Stimulated activated memory B cell treated with anti-CD40 and anti-IgM and Interleukin-4, amounts not matched to agents 10 μg/mL and 1 μg/mL and 100 μg/mL, for 72 hours (primary cell): ENCODE measurements at regions not wholly inside any gene's neighbourhood (a gene's known extent, or its start where the extent isn't known, plus 50 kb on each side); places are given as distances from the start of the nearest gene placed in this dataset.
"Not testable (repeated sequence)": the region's sequence is repeated elsewhere in the genome, so short reads cannot be mapped to it uniquely, and the experiment has no call there.

Experiments used
- ATAC-seq: fragments of 150-1000 bp; cut with Tn5 transposase; 2 replicates; pipeline ENCODE4 v1.10.0; 2021
- H3K27ac Mint-ChIP-seq: one replicate; pipeline ENCODE4 v1.8.0; 2022; ENCODE audit warnings: mild to moderate bottlenecking, mixed read lengths
- H3K27me3 Mint-ChIP-seq: one replicate; pipeline ENCODE4 v1.8.0; 2022; ENCODE audit warnings: mixed read lengths
- H3K36me3 Mint-ChIP-seq: one replicate; pipeline ENCODE4 v1.8.0; 2022; ENCODE audit warnings: mixed read lengths
- H3K4me1 Mint-ChIP-seq: one replicate; pipeline ENCODE4 v1.8.0; 2022; ENCODE audit warnings: mixed read lengths
- H3K4me3 Mint-ChIP-seq: one replicate; pipeline ENCODE4 v1.8.0; 2022; ENCODE audit warnings: mild to moderate bottlenecking, moderate library complexity, mixed read lengths
- H3K9me3 Mint-ChIP-seq: one replicate; pipeline ENCODE4 v1.8.0; 2022; ENCODE audit warnings: mixed read lengths

DNA sequence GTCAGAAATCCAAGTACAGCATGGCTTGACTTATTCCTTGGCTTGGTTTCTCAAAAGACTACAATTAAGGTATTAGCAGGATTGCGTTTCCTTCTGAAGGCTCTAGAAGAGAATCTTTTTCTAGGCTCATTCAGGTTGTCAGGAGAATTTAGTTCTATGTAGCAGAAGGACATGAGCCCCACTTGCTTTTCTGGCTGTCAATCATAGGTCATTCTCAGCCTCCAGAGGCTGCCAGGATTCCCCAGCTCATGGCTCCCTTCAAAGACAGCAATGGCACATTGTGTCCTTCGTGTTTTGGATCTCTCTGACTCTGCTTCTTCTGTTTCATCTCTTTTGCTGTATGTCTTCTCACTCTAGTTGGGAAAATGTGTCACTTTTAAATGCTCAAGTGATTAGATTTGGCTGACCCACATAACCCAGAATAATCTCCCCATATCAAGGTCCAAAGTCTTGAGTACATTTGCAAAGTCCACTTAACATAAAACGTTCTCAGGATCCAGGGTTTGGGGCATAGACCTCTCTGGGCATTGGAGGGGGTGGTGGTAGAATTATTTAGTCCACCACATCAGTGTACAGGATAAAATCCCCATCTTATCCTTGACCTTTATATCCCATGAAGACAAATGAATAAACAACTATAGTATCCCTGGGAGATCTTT lies 126.7 kb upstream of the BCL9 start:
- Mint-ChIP-seq H3K4me1 (no peaks in the 10 kb centered on the region), H3K27ac (no peak overlapping the region), H3K27me3 (peaks cover 51% of the 10 kb centered on the region)

GRCh38 chr1:147417024-147417423 lies 124.3 kb upstream of the BCL9 start:
- H3K27me3 Mint-ChIP-seq, result peaks cover 57% of the 10 kb centered on the region
- ATAC-seq, result no peak
- no peaks in the 10 kb centered on the region for H3K4me1 Mint-ChIP-seq
- H3K27ac Mint-ChIP-seq, result no peak overlapping the region
- H3K36me3 Mint-ChIP-seq, result no peaks in the 10 kb centered on the region
- no peak overlapping the region for H3K4me3 Mint-ChIP-seq
- H3K9me3 Mint-ChIP-seq, result no peaks in the 10 kb centered on the region

More for the DNA sequence above, 126.7 kb upstream of the BCL9 start:
- H3K36me3 Mint-ChIP-seq, result no peaks in the 10 kb centered on the region
- peaks cover 7% of the 10 kb centered on the region for H3K9me3 Mint-ChIP-seq
- no peak for ATAC-seq
- no peak overlapping the region for H3K4me3 Mint-ChIP-seq

DNA sequence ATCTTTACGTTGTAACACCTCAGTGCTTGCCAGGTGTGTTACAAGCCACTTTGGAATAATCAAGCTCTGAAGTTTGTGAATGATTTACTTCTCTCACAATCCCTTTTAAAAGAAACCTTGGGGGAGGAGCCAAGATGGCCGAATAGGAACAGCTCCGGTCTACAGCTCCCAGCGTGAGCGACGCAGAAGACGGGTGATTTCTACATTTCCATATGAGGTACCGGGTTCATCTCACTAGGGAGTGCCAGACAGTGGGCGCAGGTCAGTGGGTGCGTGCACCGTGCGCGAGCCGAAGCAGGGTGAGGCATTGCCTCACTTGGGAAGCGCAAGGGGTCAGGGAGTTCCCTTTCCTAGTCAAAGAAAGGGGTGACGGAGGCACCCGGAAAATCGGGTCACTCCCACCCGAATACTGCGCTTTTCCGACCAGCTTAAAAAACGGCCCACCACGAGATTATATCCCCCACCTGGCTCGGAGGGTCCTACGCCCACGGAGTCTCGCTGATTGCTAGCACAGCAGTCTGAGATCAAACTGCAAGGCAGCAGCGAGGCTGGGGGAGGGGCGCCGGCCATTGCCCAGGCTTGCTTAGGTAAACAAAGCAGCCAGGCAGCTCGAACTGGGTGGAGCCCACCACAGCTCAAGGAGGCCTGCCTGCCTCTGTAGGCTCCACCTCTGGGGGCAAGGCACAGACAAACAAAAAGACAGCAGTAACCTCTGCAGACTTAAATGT lies 118.0 kb upstream of the BCL9 start:
- H3K27ac Mint-ChIP-seq, ATAC-seq, H3K36me3 Mint-ChIP-seq, H3K9me3 Mint-ChIP-seq, H3K4me1 Mint-ChIP-seq, H3K4me3 Mint-ChIP-seq: not testable (repeated sequence)
- peaks cover 17% of the 10 kb centered on the region for H3K27me3 Mint-ChIP-seq

GRCh38 chr1:147434921-147435320 lies 106.4 kb upstream of the BCL9 start:
- H3K27ac Mint-ChIP-seq, result peak overlapping the region; percentile 25
- ATAC-seq, result peak; percentile 92
- no peaks in the 10 kb centered on the region for H3K36me3 Mint-ChIP-seq
- H3K4me1 Mint-ChIP-seq, result peaks cover 10% of the 10 kb centered on the region
- no peaks in the 10 kb centered on the region for H3K27me3 Mint-ChIP-seq
- H3K9me3 Mint-ChIP-seq, result no peaks in the 10 kb centered on the region
- no peak overlapping the region for H3K4me3 Mint-ChIP-seq

DNA sequence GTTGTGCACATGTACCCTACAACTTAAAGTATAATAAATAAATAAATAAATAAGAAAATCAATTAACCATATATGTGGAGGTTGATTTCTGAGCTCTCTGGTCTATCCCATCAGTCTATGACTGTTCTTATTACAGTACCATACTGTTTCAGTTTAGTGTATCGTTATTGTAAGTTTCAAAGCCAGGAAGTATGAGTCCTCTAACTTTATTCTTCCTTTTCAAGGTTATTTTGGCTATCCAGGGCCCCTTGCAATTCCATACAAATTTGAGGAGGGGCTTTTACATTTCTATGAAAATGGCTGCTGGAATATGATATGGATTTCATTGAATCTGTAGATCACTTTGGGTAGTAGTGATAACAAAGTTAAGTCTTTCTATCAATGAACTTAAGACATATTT lies 96.9 kb upstream of the BCL9 start:
- Mint-ChIP-seq H3K27me3 (peaks cover 26% of the 10 kb centered on the region), H3K4me3 (no peak overlapping the region), H3K9me3 (peaks cover 22% of the 10 kb centered on the region), H3K27ac (no peak overlapping the region), H3K36me3 (peaks cover 9% of the 10 kb centered on the region), H3K4me1 (no peaks in the 10 kb centered on the region)
- no peak for ATAC-seq

DNA sequence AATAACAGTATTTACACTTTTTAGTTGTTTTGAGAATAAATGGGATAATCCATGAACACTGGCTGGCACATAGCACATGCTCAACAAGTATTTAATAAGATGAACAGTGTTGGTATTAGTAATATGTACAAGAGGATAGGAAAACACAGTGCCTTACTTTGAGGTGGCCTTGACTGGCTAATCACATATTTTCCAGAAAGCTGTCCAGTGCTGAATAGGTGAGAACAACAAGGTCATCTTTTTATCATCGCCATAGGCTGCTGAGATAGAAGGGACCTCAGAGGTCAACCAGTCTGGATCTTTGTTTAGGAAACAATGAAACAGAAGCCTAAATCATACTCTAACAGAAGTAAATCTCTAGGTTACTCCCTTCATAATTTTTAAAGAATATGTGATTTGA lies 89.7 kb upstream of the BCL9 start:
- H3K4me3 Mint-ChIP-seq, result no peak overlapping the region
- no peak for ATAC-seq
- H3K27me3 Mint-ChIP-seq, result peaks cover 22% of the 10 kb centered on the region
- H3K27ac Mint-ChIP-seq, result no peak overlapping the region
- H3K9me3 Mint-ChIP-seq, result peaks cover 8% of the 10 kb centered on the region
- no peaks in the 10 kb centered on the region for H3K36me3 Mint-ChIP-seq
- H3K4me1 Mint-ChIP-seq, result no peaks in the 10 kb centered on the region

DNA sequence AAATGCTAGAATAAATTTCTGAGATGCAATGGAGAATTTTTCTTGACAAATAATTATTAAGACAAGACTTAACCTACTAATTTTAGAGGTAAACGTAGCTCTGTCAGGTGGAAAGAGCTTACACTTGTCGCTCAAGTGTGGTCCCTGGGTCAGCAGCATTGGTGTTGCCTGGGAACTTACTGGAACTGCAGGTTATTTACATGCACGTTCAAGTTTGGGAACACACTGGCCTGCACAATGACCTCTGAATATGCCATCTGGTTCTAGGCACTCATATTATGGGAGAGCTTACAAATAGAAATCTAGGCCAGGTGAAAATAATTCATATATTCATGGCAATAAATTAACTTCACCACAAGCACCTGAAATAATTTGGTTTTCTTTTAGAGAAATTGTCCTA lies 88.5 kb upstream of the BCL9 start:
- peaks cover 10% of the 10 kb centered on the region for H3K27me3 Mint-ChIP-seq

DNA sequence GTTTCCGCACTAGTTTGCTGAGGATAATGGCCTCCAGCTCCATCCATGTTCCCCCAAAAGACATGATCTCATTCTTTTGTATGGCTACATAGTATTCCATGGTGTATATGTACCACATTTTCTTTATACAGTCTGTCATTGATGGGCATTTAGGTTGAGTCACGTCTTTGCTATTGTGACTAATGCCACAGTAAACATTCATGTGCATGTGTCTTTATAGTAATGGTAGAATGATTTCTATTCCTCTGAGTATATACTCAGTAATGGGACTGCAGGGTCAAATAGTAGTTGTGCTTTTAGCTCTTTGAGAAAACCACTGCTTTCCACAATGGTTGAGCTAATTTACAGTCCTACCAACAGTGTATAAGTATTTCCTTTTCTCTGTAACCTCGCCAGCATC lies 78.3 kb upstream of the BCL9 start:
- no peak for ATAC-seq
- Mint-ChIP-seq H3K9me3 (peaks cover 25% of the 10 kb centered on the region), H3K4me3 (no peak overlapping the region), H3K27me3 (peaks cover 41% of the 10 kb centered on the region), H3K36me3 (no peaks in the 10 kb centered on the region), H3K4me1 (no peaks in the 10 kb centered on the region), H3K27ac (no peak overlapping the region)

More for the DNA sequence above, 88.5 kb upstream of the BCL9 start:
- Mint-ChIP-seq H3K36me3 (no peaks in the 10 kb centered on the region), H3K4me1 (no peaks in the 10 kb centered on the region), H3K9me3 (peaks cover 3% of the 10 kb centered on the region), H3K27ac (no peak overlapping the region), H3K4me3 (no peak overlapping the region)
- ATAC-seq, result no peak

GRCh38 chr1:147466543-147466942 lies 74.8 kb upstream of the BCL9 start:
- peaks cover 22% of the 10 kb centered on the region for H3K9me3 Mint-ChIP-seq
- no peak for ATAC-seq
- no peak overlapping the region for H3K4me3 Mint-ChIP-seq
- H3K27ac Mint-ChIP-seq, result no peak overlapping the region
- H3K4me1 Mint-ChIP-seq, result no peaks in the 10 kb centered on the region
- peaks cover 73% of the 10 kb centered on the region for H3K27me3 Mint-ChIP-seq
- H3K36me3 Mint-ChIP-seq, result no peaks in the 10 kb centered on the region

GRCh38 chr1:147470079-147470478 lies 71.2 kb upstream of the BCL9 start:
- ATAC-seq, result no peak
- Mint-ChIP-seq H3K27ac (no peak overlapping the region), H3K4me1 (no peaks in the 10 kb centered on the region), H3K27me3 (peaks cover 69% of the 10 kb centered on the region), H3K9me3 (peaks cover 16% of the 10 kb centered on the region), H3K4me3 (no peak overlapping the region), H3K36me3 (no peaks in the 10 kb centered on the region)

- H3K27me3 Mint-ChIP-seq, result peaks cover 46% of the 10 kb centered on the region
- H3K27ac Mint-ChIP-seq, result no peak overlapping the region
- no peaks in the 10 kb centered on the region for H3K36me3 Mint-ChIP-seq
- no peak for ATAC-seq
- no peaks in the 10 kb centered on the region for H3K4me1 Mint-ChIP-seq
- H3K4me3 Mint-ChIP-seq, result no peak overlapping the region
- H3K9me3 Mint-ChIP-seq, result no peaks in the 10 kb centered on the region
These were observed 68.8 kb upstream of the BCL9 start for GRCh38 chr1:147472489-147472888.

GRCh38 chr1:147472966-147473732 lies 68.2 kb upstream of the BCL9 start:
- no peak overlapping the region for H3K27ac Mint-ChIP-seq
- no peak for ATAC-seq
- peaks cover 40% of the 10 kb centered on the region for H3K27me3 Mint-ChIP-seq
- no peak overlapping the region for H3K4me3 Mint-ChIP-seq
- no peaks in the 10 kb centered on the region for H3K36me3 Mint-ChIP-seq
- no peaks in the 10 kb centered on the region for H3K4me1 Mint-ChIP-seq
- no peaks in the 10 kb centered on the region for H3K9me3 Mint-ChIP-seq

GRCh38 chr1:147473733-147474049 lies 67.6 kb upstream of the BCL9 start:
- peaks cover 34% of the 10 kb centered on the region for H3K27me3 Mint-ChIP-seq
- no peak for ATAC-seq
- H3K4me1 Mint-ChIP-seq, result no peaks in the 10 kb centered on the region
- no peak overlapping the region for H3K27ac Mint-ChIP-seq
- no peaks in the 10 kb centered on the region for H3K9me3 Mint-ChIP-seq
- H3K4me3 Mint-ChIP-seq, result no peak overlapping the region
- no peaks in the 10 kb centered on the region for H3K36me3 Mint-ChIP-seq

GRCh38 chr1:147475488-147475887 lies 65.8 kb upstream of the BCL9 start:
- Mint-ChIP-seq H3K27me3 (peaks cover 35% of the 10 kb centered on the region), H3K27ac (no peak overlapping the region), H3K4me1 (no peaks in the 10 kb centered on the region), H3K9me3 (no peaks in the 10 kb centered on the region), H3K4me3 (no peak overlapping the region), H3K36me3 (no peaks in the 10 kb centered on the region)
- no peak for ATAC-seq

DNA sequence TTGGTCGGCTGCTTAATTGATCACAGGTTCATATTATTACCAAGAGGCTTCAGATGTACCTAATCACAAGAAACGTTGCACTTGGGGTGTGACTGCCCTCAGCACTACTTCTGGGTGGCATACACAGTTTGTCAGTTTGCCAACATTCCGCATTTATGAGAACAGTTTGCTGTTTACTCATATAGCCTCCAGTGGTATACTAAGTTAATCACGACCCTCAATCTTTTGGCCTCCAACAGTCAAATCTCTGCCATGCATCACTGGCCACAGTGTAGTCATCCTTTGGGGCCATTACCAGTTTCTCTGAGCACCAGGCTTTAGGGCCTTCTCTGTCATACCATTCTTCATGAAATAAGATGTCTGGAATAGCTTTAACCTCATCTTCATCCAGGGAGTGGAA lies 62.8 kb upstream of the BCL9 start:
- peaks cover 30% of the 10 kb centered on the region for H3K27me3 Mint-ChIP-seq
- H3K36me3 Mint-ChIP-seq, result no peaks in the 10 kb centered on the region
- H3K4me1 Mint-ChIP-seq, result no peaks in the 10 kb centered on the region
- H3K4me3 Mint-ChIP-seq, result no peak overlapping the region
- H3K9me3 Mint-ChIP-seq, result no peaks in the 10 kb centered on the region
- ATAC-seq, result no peak
- H3K27ac Mint-ChIP-seq, result no peak overlapping the region
